SH-SY5Y (cell line): ENCODE measurements at regions not wholly inside any gene's neighbourhood (a gene's known extent, or its start where the extent isn't known, plus 50 kb on each side); places are given as distances from the start of the nearest gene placed in this dataset.

ENCODE experiments used
- GATA2 ChIP-seq: IDR thresholded peaks from 2 replicates; pipeline ENCODE4 v1.6.1; 2011; ENCODE audit warnings: mild to moderate bottlenecking, low read depth, low read length
- GATA3 ChIP-seq: IDR thresholded peaks from 2 replicates; pipeline ENCODE4 v1.6.1; 2011; ENCODE audit warnings: low read depth, mild to moderate bottlenecking, low read length, moderate library complexity

DNA sequence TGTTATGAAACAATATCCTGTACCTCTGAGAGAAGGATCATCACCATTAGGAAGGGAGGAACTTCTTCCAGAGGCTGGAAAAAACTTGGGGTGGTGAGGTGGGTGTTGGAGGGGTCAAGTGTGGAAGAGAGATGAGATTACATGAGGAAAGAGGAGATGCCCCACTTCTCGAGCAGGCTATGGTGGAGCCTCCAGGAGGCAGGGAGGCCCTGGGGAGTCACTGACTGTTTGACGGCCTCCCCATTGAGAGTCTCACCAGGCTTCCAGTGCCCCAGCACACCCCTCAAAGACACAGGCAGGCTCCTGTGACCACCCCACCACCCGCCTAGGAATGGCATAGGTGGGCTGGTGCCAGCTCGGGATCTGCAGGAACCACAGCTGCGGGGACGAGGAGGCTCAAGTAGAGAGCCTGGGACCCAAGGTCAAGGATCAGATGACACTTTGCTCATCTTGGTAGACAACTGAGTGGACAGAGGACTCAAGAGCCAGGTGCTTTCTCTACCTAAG lies 185.3 kb upstream of the GDF10 start:
- TF ChIP-seq GATA2: no peak
- no peak for TF ChIP-seq GATA3
